GM23338 (cell line): ENCODE measurements at regions not wholly inside any gene's neighbourhood (a gene's known extent, or its start where the extent isn't known, plus 50 kb on each side); places are given as distances from the start of the nearest gene placed in this dataset.

ENCODE experiments used
- ATAC-seq: fragments of 200-7000 bp; cut with Tn5 transposase; 3 replicates; pipeline ENCODE4 v1.9.1; 2020
- DNase-seq: peaks from one replicate; pipeline ENCODE4 v3.0.0-alpha.2; 2015; ENCODE audit warnings: low spot score
- H2AFZ ChIP-seq: fragments of 200-600 bp; sonication (generic); 2 replicates; pipeline ENCODE4 v1.8.0; 2016; ENCODE audit warnings: antibody characterized with exemption, mild to moderate bottlenecking, moderate library complexity
- H3F3A ChIP-seq: fragments of 200-600 bp; sonication (generic); replicated peaks from 2 replicates; pipeline ENCODE4 v1.8.0; 2017; ENCODE audit warnings: antibody characterized with exemption, mixed run types, low read depth
- H3K27ac ChIP-seq: fragments of 200-600 bp; sonication (generic); 2 replicates; pipeline ENCODE4 v1.6.1; 2016; ENCODE audit warnings: low read depth
- H3K27me3 ChIP-seq: fragments of 200-600 bp; sonication (generic); 2 replicates; pipeline ENCODE4 v1.8.0; 2016; ENCODE audit warnings: mild to moderate bottlenecking, mixed run types, moderate library complexity; ENCODE audit not compliant: insufficient read depth
- H3K36me3 ChIP-seq: fragments of 200-600 bp; sonication (generic); 2 replicates; pipeline ENCODE4 v1.8.0; 2016; ENCODE audit warnings: mild to moderate bottlenecking; ENCODE audit not compliant: insufficient read depth
- H3K4me1 ChIP-seq: fragments of 200-600 bp; sonication (generic); 2 replicates; pipeline ENCODE4 v1.8.0; 2016; ENCODE audit warnings: mild to moderate bottlenecking, moderate library complexity; ENCODE audit not compliant: insufficient read depth
- H3K4me2 ChIP-seq: fragments of 200-600 bp; sonication (generic); 2 replicates; pipeline ENCODE4 v1.7.1; 2017; ENCODE audit warnings: mixed run types
- H3K4me3 ChIP-seq: fragments of 200-600 bp; sonication (generic); 2 replicates; pipeline ENCODE4 v1.6.1; 2016; ENCODE audit warnings: mixed run types
- H3K79me2 ChIP-seq: fragments of 200-600 bp; sonication (generic); replicated peaks from 2 replicates; pipeline ENCODE4 v1.8.0; 2017; ENCODE audit warnings: mild to moderate bottlenecking; ENCODE audit not compliant: insufficient read depth
- H3K9me2 ChIP-seq: fragments of 200-600 bp; sonication (generic); 2 replicates; pipeline ENCODE4 v1.8.0; 2017; ENCODE audit not compliant: insufficient read depth
- H4K20me1 ChIP-seq: fragments of 200-600 bp; sonication (generic); replicated peaks from 2 replicates; pipeline ENCODE4 v1.8.0; 2017; ENCODE audit warnings: mild to moderate bottlenecking; ENCODE audit not compliant: insufficient read depth
- H3K27ac Mint-ChIP-seq: 2 replicates; pipeline ENCODE4 v1.8.0; 2020; ENCODE audit warnings: inconsistent platforms, mild to moderate bottlenecking, moderate library complexity, mixed read lengths
- H3K27me3 Mint-ChIP-seq: 3 replicates; pipeline ENCODE4 v1.8.0; 2022; ENCODE audit warnings: low read depth, mild to moderate bottlenecking, moderate library complexity, mixed read lengths, inconsistent platforms; ENCODE audit not compliant: insufficient read depth, poor library complexity
- H3K36me3 Mint-ChIP-seq: 3 replicates; pipeline ENCODE4 v1.8.0; 2021; ENCODE audit warnings: low read depth, mild to moderate bottlenecking, inconsistent platforms, moderate library complexity, mixed read lengths
- H3K4me1 Mint-ChIP-seq: 3 replicates; pipeline ENCODE4 v1.8.0; 2020; ENCODE audit warnings: mild to moderate bottlenecking, inconsistent platforms, mixed read lengths
- H3K4me3 Mint-ChIP-seq: 3 replicates; pipeline ENCODE4 v1.8.0; 2021; ENCODE audit warnings: moderate library complexity, mild to moderate bottlenecking, inconsistent platforms, mixed read lengths
- H3K9me3 Mint-ChIP-seq: 3 replicates; pipeline ENCODE4 v1.8.0; 2020; ENCODE audit warnings: moderate library complexity, mild to moderate bottlenecking, inconsistent platforms, mixed read lengths
- CREB1 ChIP-seq: fragments of 250-450 bp; sonication (Bioruptor Pico); IDR thresholded peaks from 2 replicates; pipeline ENCODE4 v1.5.0; 2020; ENCODE audit warnings: low read depth, mild to moderate bottlenecking, moderate library complexity
- ETS1 ChIP-seq: IDR thresholded peaks from 2 replicates; pipeline ENCODE4 v1.6.1; 2016; ENCODE audit warnings: antibody characterized with exemption
- EZH2 ChIP-seq: fragments of 200-600 bp; sonication (generic); IDR thresholded peaks from one replicate; pipeline ENCODE4 v1.8.0; 2017; ENCODE audit warnings: antibody characterized with exemption, mild to moderate bottlenecking, low read depth; ENCODE audit not compliant: unreplicated experiment
- JUNB ChIP-seq: IDR thresholded peaks from one replicate; pipeline ENCODE4 v1.6.1; 2016; ENCODE audit warnings: antibody characterized with exemption; ENCODE audit not compliant: unreplicated experiment
- NANOG ChIP-seq: IDR thresholded peaks from 2 replicates; pipeline ENCODE4 v1.6.1; 2016; ENCODE audit warnings: antibody characterized with exemption, borderline replicate concordance
- STAT1 ChIP-seq: IDR thresholded peaks from one replicate; pipeline ENCODE4 v1.6.1; 2016; ENCODE audit warnings: antibody characterized with exemption; ENCODE audit not compliant: unreplicated experiment
- ZNF114 ChIP-seq: fragments of 250-450 bp; sonication (Bioruptor Pico); IDR thresholded peaks from 2 replicates; pipeline ENCODE4 v1.5.0; 2020; ENCODE audit warnings: mild to moderate bottlenecking, moderate library complexity
- ZNF462 ChIP-seq: fragments of 250-450 bp; sonication (Bioruptor Pico); IDR thresholded peaks from 2 replicates; pipeline ENCODE4 v1.5.0; 2020; ENCODE audit warnings: mild to moderate bottlenecking, moderate library complexity
- TF ChIP-seq, protein P1 (sequence below): IDR thresholded peaks from one replicate; pipeline ENCODE4 v1.6.1; 2018; ENCODE audit warnings: antibody characterized with exemption; ENCODE audit not compliant: unreplicated experiment

GRCh38 chr2:59969161-59969560 lies 584.3 kb downstream of the BCL11A start (continued):
- no peak for TF ChIP-seq ZNF462
- TF ChIP-seq JUNB = no peak
- no peak for TF ChIP-seq STAT1

DNA sequence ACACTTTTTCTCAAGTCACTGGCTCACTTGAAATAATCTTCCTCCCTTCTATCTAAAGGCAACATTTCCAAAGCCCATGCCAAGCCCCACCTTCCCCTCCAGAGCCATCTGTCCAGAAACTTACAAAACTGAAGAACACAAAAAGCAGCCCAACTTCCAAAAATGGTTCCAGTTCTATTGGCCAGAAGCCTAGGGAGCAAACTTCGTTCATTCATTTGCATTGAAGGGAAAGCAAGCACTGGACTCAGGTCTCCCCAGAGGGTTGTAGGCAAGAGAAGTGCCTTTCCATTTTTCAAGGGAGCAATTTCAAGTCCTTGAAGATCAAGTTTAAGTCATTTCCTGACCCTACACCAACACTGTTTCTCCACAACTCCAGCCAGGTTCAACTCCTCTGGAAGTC lies 585.0 kb downstream of the BCL11A start:
- H3K4me3 ChIP-seq = no peak overlapping the region
- no peak overlapping the region for H3K4me3 Mint-ChIP-seq
- no peaks in the 10 kb centered on the region for H3K4me1 ChIP-seq

More for the DNA sequence above, 585.0 kb downstream of the BCL11A start:
- ATAC-seq = no peak
- H3K27ac Mint-ChIP-seq = no peak overlapping the region
- Histone ChIP-seq H3K4me2 (no peak overlapping the region), H4K20me1 (no peaks in the 10 kb centered on the region), H3K9me2 (peaks cover 14% of the 10 kb centered on the region), H3F3A (no peaks in the 10 kb centered on the region), H3K27ac (no peak overlapping the region), H2AFZ (no peak overlapping the region), H3K36me3 (no peaks in the 10 kb centered on the region), H3K79me2 (no peaks in the 10 kb centered on the region), H3K27me3 (no peaks in the 10 kb centered on the region)
- H3K27me3 Mint-ChIP-seq = peaks cover 2% of the 10 kb centered on the region
- no peaks in the 10 kb centered on the region for H3K36me3 Mint-ChIP-seq
- no peak for DNase-seq
- TF ChIP-seq JUNB = no peak
- TF ChIP-seq, protein P1, sequence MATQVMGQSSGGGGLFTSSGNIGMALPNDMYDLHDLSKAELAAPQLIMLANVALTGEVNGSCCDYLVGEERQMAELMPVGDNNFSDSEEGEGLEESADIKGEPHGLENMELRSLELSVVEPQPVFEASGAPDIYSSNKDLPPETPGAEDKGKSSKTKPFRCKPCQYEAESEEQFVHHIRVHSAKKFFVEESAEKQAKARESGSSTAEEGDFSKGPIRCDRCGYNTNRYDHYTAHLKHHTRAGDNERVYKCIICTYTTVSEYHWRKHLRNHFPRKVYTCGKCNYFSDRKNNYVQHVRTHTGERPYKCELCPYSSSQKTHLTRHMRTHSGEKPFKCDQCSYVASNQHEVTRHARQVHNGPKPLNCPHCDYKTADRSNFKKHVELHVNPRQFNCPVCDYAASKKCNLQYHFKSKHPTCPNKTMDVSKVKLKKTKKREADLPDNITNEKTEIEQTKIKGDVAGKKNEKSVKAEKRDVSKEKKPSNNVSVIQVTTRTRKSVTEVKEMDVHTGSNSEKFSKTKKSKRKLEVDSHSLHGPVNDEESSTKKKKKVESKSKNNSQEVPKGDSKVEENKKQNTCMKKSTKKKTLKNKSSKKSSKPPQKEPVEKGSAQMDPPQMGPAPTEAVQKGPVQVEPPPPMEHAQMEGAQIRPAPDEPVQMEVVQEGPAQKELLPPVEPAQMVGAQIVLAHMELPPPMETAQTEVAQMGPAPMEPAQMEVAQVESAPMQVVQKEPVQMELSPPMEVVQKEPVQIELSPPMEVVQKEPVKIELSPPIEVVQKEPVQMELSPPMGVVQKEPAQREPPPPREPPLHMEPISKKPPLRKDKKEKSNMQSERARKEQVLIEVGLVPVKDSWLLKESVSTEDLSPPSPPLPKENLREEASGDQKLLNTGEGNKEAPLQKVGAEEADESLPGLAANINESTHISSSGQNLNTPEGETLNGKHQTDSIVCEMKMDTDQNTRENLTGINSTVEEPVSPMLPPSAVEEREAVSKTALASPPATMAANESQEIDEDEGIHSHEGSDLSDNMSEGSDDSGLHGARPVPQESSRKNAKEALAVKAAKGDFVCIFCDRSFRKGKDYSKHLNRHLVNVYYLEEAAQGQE = no peak
- TF ChIP-seq CREB1 (CRISPR knock-in tag) = no peak
- TF ChIP-seq NANOG = no peak
- no peak for TF ChIP-seq ETS1
- TF ChIP-seq EZH2 = no peak
- no peak for TF ChIP-seq ZNF114
- H3K4me1 Mint-ChIP-seq = no peaks in the 10 kb centered on the region
- no peaks in the 10 kb centered on the region for H3K9me3 Mint-ChIP-seq
